HuH-7.5 (cell line): ENCODE measurements at regions not wholly inside any gene's neighbourhood (a gene's known extent, or its start where the extent isn't known, plus 50 kb on each side); places are given as distances from the start of the nearest gene placed in this dataset.

ENCODE experiments used
- DNase-seq: peaks from one replicate; pipeline ENCODE4 v3.0.0; 2011; ENCODE audit warnings: low spot score

DNA sequence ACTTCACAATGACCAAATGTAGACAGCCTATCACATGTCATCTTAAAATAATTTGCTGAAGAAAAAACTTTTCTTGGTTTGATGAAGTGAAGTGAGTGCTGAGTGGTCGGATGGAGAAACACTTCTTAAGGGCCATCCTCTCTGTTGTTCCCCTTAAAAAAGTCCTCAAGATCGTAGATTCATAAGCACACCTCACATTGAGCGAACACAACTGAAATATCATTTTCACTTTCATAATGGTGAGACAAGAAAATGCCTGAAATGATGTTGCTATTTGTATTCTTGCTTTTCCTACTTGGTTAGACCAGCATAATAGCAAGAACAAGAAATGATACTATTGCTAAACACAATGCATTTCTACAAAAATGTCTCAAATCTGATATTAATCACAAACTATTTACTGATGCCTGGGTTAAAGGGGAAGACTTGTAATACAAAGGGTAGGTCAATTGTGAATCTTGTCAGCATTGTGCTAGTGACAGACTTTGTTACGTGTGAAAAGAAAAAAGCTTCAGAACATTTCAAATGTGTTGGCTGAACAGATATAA, 305.6 kb upstream of the NR3C2 start:
- no peak for DNase-seq

DNA sequence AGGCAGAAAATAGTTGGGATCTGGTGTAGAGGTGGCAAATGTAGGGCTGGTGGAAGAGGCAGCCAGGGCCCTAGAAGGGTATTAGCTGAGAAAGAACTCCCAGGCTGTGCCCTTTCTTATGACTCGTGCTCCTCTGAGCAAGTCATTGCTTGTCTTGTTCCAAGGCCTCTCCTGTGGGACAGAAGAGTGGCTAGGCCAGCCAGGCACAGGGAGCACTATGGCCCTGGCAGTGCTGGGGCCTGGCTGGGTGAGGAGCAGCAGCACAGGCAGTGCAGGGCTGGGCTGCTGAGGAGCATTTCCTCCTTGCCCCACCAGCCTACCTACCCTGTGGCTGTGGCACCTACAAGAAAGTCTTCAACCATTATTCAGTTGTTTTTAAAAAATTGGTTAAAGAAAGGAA, 298.5 kb upstream of the NR3C2 start:
- no peak for DNase-seq

DNA sequence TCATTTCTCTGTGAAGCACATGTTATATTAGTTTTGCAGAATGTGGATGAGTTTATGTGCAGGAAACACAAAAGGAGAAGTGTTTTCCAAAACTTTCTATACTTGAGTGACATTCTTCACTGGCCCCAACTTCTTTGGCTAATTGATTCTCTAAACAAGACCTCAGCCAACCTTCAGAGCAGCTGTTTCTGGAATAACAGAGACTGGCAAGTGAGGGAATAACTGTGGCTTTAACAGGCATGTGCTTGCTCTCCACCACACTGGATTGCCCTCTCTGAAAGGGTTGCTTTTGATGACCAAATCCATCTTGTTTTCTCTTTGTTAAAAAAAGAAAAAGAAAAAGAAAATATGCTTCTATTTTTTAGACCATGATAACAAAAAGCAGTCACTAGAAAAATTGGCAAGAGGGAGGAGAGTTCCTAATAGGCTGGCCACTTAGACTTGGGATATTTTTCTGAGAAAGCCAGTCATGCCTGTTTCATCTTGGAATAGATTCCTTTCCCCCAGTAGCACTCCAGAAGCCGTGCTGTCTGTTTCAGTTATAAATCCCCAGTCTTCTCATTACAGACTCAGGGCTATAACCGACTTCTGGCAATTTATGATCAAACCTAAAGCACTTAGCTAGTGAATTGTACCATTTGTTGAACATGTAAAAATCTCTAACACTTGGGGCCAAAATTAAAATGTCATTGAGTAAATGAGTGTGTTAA, 295.0 kb upstream of the NR3C2 start:
- DNase-seq = no peak

DNA sequence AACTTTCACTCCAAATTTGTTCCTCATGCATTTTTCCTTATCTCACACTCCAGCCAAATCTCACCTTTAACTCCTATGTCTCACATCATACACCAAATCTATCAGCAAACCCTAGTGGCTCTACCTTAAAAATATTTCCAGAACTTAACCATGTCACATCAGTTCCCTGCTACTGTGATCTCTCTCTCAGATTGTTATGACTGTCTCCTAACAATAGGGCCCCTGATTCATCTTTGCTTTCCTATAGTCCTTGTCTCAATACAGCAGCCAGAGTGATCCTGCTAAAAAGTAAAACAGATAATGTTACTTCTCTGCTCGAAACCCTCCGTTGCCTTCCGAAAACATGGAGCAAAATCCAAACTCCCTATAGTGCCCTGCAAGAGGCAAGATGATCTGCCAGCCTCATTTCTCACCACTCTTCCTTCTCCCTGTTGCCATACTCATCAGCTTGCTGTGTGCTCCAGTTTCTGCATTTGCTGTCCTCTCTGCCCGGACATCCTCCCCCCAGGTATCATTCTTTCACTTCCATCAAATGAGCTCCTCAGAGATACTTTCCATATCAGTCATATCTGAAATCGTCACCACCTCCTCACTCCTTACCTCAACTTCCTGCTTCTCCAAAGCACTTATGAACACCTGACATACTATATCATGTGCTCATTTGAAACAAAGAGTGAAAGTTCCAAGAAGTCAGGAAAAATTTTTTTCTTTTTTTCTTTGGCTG, 293.4 kb upstream of the NR3C2 start:
- no peak for DNase-seq

DNA sequence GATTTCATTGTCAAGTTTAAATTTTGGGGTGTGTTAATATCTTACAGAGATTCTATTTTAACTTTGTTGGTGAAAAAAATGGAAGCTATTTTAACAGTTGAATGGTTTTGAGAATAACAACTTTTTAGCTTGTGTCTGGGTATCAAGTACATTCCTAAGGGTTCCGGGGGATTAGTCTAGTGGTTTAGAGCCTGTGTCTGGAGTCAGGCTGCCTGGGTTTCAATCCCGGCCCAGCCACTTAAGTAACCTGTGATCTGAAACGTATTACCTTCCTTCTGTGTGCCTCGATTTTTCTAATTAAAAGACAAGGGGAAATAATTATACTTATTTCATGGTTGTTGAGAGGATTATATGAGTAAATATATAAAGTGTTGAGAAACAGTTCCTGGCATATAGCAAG, 288.6 kb upstream of the NR3C2 start:
- no peak for DNase-seq

DNA sequence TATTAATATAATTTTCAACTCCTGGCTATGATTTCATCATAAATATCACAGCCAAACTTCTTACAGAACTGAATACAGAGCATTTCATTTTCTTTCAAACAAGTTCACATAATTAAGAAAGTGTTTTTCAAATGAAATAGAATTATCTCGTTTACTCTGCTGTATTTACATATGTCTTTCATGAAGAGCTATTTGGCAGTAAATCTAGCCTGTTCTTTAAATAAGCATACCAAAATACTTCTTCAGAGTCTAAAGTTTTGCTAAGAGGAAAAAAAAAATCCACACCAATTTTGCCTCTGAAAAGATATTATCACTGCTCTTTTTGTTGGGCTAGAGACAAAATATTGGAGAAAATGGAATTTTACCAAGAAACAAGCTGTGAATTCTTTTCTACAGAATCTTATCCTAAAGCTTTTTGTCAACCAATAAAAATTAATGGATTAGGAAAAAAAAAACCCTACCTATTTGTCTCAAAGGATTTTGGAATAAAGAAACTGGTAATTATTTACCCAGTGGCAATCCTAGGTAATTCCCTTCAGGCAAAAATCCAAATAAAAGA, 287.9 kb upstream of the NR3C2 start:
- DNase-seq = no peak

DNA sequence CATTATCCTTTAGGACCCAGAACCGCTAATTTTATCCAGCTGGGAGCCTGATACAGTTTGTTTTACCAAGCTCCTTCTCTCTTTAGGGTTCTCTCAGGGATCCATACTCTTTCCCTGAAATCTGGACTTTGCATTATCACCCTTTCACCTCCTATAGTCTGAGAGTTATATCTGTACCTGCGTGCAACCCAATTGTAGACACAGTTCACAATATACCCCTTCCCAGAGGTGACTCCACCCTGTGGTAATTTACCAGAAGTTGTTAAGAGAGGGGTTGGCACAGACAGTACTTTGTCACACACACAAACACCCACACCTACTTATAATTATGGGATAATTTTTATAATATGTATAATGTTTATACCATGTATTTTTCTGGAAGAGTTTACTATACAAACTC, 275.8 kb upstream of the NR3C2 start:
- DNase-seq = no peak

DNA sequence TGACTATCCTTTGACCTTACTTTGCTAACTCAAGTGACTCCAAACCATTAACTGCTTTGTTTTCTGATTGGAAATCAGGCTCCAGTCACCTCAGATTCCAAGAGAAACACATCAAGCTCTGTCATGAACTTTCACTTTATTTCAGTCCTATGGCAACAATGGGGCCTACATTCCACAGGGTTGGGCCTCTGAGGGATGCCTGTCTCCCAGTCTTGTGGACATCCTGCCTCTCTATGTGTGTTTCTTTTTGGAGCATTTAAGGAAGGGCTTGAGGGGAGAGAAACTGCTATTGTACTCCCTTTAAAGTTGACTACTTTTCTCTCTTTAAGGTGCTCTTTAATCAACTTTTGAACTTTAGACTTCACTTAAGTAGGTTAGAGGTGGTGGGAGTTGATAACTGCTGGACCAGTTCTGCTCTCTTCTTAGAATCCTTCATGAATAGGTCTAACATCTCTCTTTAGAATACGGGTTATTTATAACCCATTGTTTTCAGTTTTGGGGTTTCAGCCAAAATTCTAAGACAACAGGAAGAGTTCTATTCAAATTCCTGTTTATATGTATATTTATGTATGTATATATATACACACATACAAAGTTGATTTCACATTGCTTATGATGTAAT, 274.3 kb upstream of the NR3C2 start:
- DNase-seq = no peak

DNA sequence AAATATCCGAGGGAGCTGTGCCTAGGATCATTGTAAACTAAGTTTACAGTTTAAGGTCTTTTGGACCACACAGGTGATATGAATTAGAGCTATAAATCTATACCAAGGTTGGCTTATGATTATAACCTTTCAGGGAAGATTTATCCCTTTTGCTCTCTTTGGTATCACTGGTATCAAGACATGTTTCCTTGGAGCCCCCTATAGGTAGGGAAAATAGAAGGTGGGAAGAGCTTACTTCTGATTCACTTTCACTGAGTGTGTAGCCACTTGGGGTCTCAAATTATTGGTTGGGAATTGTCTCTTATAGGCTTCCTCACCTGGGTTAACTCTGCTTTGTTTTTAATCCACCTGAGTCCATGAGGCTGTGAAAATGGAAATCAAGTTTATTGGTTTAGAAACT, 262.1 kb upstream of the NR3C2 start:
- no peak for DNase-seq

DNA sequence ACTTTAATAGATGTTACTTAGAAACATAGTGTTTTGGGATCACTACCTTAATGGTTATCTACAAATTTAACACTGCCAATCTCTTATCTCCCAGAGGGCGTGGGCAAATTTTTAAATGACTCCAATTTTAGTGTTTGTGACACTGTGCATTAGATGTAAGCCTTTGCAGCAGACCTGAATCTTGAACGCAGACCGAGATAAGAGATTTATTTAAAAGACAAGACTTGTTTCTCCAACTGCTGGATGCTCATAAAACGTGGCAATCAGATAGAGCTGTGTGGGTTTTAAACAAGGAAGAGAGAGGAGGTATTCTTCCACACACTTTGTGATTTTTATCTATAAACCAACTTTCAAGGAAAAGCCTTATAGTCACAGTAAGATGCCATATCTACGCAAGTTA, 252.5 kb upstream of the NR3C2 start:
- DNase-seq = no peak

DNA sequence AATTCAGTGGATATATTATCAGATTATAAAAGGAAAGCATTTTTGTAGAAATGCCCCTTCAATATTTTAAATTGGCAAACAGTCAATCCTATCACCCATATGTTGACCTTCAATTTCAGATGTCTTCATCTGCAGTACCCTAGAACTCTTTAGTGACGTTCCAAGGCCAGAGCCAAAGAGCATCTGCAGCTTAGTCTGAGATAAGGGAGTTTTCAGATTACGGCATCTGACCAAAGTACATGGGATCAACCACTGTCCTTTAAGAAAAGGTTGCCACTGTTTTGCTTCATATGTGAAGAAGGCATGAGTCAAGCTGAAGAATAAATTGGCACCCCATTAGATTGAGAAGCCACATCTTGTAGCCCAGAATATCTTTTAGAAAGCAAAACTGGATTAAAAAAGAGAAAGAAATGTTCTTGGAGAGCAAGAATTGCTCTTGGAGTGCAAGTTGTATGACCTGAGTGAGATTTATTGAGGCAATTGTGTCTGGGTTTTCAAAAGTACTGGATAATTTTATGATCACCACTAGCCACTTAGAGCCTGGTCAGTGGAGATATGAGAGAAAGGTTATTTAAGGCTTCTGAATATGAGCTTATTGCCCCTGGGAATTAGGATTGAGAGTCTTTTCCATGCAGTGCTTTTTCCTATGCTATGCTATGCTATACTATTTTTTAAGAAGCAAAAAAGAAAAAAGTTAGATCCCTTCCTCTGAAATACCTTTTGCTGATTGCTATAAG, 251.9 kb upstream of the NR3C2 start:
- DNase-seq = no peak

DNA sequence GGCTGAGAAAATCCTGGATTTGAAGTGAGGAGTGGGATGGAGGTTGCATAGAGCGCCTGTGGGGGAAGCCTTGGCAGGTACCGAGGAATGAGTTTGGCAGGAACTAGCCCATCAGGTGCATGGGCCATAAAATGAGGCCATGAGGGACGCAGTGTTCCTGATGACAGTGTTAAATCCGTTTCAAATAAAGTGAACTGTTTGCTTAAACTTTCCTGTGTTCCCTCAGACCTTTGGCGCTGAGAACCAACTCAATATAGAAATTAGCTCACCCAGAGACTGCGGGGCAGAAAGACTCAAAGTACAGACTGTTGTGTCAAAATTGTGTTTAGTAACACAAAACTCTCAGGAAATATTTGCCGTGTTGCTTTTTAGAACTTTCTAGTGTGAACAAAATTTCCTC, 250.0 kb upstream of the NR3C2 start:
- no peak for DNase-seq

DNA sequence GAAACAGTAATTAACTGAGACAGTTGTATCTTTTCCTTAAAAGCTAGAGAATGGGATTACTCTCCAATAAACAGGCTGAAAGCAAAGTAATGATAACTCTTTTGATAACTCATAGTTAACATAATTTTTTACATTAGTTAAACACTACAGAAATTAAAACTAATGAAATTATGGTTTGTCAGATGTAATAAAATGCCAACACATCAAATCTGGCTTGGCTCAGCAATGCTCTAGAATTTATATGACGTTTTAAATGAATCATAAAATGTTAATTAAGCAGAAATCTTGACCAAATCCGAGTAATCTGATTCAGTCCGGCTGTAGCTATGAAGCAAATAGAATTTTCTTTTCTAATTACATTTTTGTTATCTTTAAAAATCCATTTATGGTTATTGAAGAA, 244.2 kb upstream of the NR3C2 start:
- DNase-seq = no peak

DNA sequence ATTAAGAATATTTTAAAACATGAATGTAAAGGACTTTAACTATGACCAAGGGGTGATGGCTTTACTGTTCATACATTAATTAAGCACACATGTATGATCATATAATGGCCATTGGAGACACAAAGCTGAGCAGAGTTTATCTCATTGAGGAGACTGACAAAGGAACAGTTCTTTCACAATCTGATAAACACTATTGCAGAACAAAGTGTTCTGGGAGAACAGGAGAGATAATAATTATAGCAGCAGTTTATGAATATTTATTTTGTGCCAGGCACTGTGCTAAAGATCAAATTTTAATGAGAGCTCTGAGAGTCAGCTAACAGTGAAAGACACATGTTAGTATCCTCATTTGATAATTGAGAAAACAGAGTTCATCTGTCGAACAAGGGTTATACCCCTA, 242.4 kb upstream of the NR3C2 start:
- DNase-seq = no peak

DNA sequence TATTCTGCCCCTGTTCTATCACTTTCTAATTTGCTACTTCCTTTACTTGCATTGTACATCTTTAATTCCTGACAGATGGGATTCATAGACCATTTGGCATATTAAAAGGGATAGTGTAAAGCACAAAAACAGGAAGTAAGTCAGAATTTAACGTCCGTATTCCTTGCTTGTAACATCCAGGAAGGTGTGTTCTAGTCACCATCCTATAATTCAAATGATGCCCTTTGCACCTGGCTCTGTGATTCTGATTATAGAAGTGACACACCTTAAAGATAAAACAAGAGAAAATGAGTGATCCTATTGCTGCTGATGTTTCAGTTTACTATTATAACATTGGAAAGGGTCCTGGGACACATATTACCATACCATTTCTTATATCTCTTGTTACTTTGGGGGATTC, 238.7 kb upstream of the NR3C2 start:
- no peak for DNase-seq

DNA sequence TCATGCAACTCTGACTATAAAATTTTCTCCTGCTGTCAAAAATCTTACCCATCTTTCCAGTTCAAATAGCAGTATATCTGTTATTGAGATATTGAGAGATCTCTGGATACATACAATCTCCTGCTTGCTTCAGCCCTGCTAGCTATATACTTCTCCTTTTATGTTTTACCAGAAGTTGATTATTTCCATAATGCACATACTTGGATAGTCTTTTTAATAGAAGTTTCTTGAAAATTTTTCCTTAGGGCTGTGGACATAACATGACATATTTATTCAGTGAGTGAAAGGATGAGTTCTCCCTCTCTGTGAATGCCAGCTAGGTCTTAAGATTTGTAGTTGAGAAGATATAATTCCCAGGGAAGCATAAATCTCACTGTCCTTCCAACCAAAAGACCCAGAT, 234.1 kb upstream of the NR3C2 start:
- DNase-seq = no peak

DNA sequence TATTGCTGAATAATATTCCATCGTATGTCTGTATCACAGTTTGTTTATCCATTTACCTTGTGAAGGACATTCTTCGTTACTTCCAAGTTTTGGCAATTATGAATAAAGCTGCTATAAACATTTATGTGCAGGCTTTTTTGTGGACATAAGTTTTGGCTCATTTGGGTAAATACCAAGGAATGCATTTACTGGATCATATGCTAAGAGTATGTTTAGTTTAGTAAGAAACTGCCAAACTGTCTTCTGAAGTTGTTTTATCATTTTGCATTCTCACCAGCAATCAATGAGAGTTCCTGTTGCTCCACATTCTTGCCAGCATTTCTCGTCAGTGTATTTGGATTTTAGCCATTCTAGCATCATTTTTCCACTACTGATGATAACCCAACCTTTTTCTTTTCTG, 232.7 kb upstream of the NR3C2 start:
- DNase-seq = no peak

DNA sequence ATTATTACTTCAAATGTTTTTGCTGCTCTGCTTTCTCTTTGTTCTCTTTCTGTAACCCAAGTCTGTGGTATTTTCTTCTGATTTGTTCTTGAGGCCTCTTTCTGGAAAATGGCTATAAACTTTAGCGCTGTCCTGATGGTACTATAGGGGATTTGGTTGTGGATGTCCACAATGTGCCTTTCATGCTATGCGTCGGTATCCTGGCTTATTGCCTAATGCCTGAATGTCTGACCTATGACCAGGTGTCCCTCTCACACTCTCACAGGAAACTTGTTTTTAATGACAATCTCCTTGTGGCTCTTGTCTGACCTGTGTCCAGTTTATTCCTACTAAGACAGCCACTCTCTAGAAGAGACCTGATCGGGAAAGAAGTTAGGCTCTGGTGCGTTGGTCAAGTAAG, 222.4 kb upstream of the NR3C2 start:
- no peak for DNase-seq

DNA sequence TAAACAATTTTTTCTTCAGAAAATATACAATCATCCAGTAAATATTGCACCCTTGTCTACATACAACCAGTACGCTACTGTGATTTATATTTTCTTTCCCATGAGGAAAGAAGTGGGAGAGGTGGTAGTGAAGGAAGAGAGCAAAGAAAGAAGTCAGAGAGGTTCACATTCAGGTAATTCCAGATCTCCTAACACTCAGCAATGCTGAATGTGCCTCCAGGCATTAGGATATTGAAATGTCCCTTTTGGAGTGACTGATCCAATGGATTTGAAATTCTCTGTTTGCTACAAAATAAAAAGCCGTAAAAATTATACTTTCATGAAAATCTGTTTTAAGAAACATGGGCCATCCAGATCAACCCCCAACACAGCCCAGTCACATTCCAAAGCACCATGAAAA, 211.9 kb upstream of the NR3C2 start:
- DNase-seq = no peak

DNA sequence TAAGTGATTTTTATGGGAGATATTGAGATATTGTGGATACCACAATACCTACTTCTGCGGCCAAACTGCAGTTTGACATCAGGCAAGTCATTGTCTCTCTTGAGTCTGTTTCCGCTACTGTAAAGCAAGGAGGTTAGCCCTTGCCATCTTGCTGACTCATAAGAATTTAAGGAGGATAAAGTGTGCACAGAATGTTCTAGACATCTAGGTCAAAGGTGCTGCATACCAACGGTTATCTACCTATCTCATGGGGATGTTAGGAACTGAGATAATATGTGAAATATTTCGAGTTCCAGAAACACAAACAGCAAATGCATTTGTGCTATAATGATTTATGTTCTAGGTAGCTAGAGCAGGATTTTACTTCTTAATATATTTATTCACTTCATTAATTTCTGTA, 211.5 kb upstream of the NR3C2 start:
- DNase-seq = no peak

DNA sequence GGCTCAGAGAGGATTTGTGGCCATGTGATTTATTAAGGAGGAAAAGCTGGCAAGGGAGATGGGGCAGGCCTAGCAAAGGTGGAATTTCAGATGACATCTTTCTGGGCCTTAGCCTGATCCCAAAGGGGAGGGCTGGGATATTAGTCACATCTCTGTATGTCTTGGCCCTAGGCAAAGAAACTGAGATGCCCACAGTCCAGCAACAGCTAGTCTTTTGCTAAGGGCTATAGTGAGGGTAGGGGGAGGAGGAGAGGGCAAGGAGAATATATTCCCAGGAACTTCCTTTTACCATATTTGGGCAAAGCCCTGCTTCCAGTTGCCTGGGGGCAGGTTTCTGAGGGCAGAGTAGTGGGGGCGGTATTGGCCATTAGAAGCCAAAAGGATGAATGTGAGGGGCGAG, 209.8 kb upstream of the NR3C2 start:
- DNase-seq = no peak

DNA sequence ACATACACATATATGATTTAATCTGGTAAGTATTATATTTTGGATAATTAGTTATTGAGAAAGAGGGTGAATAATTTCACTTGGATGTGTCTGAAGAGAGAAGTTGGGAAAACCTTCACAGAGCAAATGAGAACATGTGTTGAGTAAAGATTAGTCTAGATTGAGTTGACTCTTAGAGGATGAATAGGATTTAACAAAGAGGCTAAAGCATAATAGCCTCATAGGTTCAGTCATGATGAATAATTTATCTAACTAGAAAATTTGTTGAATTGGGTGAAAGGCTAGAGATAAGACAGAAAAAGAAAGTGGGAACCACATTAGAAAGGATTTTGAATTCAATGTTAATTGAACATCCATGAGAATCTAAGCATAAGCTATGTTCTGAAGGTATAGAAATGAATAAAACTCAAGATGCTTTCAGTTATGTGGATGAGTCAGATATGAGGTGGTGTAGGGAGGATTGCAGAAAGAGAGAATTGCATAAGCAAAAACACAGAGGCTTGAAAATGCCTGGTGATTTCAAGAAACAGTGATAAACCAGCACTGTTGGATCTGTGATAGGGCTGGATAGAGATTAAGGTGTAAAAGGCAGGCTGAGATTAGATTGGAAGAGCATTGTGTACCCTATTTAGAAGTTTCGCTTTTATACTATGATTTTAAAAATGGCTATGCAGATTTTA, 207.6 kb upstream of the NR3C2 start:
- DNase-seq = no peak
